Stimulated activated CD8-positive, alpha-beta memory T cell treated with anti-CD3 and anti-CD28 coated beads, Interleukin-15, amount 100 ng/mL, for 48 hours (primary cell): ENCODE measurements at regions not wholly inside any gene's neighbourhood (a gene's known extent, or its start where the extent isn't known, plus 50 kb on each side); places are given as distances from the start of the nearest gene placed in this dataset.

Source experiments
- DNase-seq, 2 donors: peaks; one replicate each; pipeline ENCODE4 v3.0.0-alpha.2; 2020; ENCODE audit warnings: low read depth in 2 of 2

DNA sequence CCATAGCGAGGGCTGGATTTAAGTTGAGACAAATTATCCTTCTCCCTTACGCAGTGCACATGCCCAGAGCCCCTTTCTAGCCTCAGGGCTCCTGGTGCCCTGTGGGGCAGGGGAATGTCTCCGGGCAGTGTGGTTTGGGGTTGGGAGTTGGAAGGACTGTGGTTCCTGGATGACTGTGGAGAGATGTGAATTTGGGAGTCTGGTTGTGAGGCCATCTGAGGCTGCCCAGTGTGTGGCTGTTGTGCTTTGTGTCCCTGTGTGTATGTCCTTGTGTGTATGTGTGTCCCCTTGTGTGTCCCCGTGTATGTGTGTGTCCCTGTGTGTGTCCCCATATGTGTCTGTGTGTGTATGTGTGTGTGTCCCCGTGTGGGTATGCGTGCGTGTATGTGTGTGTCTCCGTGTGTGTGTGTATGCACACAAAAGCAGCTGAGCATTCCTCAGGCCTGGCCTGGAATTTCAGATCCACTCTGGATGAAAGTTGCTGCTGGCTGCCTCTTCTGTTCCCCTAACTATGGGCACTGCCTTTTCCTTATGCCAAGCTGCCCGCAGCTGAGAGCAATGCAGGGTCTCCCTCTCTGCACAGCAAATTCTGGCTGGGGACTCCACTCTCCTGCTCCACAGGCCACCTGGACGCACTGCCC is 65.4 kb downstream of the UBIAD1 start:
- no peak for DNase-seq

DNA sequence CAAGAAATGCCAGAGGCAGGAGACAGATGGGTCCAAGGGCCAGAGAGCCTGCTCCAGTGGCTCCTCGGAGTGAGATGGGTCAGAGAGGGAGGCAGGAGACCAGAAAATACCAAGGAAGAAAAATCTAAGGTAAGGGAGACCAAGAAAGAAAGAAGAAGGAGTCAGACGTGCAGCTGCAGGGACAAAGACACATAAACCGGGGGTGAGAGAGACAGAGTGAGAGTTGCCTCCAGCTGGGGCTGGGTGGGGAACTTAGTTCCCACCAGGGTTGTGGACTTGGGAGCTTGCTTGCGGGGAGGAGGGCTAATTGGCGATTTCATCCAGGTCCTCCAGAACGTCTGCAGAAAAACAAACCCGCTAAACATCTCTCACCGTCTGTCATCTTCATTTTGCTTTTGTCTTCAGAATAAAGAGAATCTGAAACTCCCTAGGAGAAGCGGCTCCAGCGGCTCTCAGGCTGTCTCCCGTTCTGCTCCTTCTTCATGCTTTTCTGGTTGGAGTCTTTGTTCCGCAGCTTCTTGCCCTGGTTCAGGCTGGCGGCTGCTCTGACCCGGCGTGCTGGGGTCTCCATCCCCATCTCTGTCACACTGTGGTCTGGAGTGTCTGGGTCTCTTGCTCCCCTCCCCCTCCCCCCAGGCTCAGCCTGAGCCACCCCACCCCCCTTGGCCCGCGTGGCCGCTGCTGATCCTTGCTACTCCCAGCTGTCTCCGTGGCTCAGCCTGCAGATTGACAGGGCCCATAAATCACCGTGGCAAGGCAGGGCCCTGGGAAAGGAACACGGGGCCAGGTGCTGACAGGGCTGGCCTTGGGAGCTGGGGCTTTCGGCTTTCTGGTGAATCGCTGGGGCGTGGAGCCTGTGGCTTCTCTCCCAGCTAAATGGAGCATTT is 66.6 kb downstream of the UBIAD1 start:
- DNase-seq, result no peak

DNA sequence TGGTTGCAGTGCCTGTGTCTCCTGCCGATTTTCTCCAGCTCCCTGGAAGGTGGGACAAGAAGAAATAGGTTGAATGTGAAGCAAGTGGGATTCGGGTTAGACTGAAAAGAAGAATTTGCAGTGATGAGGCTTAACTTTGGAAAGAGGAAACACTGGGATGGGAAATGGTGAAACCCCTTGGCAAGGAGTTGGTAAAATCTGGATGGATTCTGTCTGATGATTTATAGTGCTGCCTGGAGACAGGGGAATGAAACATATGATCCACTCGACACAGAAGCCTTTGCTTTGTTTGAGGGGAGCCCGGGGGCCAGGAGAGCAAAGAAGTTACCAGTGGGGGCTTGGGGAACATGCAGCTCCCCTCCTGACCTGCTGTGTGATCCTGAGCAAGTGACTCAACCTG is 67.2 kb downstream of the UBIAD1 start:
- no peak for DNase-seq

DNA sequence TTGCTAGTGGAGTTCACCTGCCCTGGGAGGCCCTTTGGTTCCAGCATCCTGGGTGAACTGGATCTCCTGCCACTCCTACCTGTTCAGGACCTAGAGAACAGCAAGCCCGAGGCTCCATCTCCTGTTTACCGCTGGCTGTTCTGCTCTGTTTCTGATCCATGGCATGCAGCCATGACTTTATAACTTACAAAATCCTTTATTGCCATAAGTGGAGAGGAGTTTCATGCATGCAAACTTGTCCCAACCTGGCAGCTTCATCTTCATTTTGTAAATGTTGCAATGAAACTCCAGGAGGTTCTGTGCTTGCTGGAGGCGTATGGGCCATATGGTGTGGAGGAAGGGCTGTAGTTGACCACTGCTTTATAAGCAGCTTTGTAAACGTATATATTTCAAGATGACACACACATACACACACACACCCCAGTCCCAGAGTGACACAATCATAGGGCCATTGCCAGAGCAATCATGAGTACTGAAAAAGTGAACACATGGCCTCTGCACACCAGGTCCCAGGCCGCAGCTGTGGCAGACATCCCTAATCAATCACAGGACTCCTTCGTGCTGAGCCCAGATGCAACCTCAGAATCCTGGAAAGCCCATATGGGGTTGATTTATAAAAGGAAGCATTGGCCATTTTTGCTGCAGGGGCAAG is 69.0 kb downstream of the UBIAD1 start:
- no peak for DNase-seq

DNA sequence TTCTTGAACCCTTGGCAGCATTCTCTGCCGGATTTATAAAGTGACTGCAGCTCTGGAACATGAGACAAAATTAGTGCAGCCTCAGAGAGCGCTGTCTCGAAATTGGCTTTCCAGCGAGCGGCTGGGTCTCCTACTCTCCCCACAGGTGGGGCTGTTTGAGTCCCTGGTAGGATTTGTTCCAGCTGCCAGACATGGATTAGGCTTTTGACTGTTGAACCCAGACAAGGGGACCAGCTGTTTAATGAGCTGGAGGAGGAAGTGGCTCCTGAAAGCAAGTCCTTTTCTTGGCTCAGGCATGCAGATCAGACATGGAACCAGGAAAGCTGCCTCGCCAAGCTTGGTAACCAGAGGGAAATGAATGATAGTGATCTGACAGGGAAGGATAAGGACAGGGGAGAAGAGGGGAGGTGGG is 69.6 kb downstream of the UBIAD1 start:
- DNase-seq, result no peak

DNA sequence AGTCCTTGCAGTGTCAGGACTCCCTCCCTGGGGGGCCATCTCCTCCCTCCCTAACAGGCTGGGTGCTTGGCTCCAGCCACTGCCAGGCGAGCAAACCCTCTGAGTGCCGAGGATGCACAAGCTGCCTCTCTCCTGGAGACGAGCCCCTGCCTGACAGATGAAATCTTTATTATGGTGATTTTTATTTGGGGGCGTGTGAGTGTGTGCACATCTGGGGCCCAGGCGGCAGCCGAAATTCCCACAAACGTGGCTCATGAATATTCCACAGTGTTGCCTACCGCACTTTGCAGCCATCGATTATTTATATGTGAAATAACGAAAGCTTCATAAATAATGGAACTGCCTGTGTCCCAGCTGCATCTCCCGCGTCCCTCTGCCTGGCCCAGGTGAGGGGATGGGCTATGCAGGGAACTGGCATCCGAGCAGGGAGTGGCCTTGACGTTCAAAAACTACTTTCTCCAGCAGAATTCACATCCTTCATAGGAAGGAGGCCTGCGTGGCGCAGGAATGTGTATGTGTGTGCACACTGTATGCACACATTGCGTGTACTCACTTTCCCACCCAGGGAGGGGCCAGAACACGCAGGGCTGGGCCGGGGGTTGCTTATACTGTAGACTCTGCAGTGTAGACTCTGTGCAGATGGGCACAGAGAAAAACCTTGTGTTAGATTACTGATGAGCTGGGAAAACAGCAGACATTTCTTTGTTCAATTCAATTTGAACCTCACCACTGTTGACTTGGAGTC is 73.1 kb downstream of the UBIAD1 start:
- no peak for DNase-seq

DNA sequence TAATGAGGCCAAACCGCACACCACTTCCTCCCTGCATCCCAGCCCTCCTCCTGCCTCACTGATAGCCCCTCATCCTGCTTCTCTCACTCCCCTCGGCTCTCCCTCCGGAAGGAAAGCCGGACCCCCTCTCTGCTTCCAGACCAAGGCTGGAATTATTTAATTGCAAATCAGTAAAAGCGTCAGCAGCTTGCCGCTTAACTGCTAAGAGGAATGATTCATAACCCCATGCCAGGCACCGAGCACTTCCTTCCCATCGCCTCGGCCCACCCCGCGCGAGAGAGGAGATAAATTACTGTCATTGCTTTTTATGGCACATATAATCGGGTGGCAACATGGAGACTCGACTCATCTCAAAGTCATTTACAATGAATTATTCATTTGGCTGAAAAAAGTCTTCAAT is 77.3 kb downstream of the UBIAD1 start:
- no peak for DNase-seq

DNA sequence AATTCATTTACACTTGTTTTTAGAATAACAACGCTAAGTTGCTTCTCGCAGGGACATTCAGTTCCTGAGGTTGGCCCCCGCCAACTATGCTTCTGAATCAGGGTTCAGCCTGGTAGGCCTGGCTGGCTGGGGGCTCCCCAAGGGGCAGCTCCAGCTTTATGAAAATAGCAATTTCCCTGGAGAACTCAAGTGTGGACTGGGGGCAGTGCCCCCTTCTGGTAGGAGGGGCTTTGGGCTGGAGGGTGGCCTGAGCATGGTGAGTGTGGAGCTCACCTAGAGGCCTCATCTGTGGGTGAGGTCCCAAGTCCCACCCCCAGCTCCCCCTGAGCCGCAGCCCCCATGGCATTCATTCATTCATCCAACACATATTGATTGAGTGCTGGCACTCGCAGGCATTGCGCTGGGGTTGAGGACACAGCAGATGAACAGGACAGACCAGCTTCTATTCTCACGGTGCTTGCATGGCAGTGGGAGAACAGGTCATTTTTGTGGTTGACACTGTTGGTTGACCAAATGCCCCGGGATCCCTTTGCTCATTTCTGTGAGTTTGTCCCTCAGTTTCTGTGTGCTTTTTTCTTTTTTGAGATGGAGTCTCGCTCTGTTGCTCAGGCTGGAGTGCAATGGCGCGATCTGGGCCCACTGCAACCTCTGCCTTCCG is 79.2 kb downstream of the UBIAD1 start:
- no peak for DNase-seq

DNA sequence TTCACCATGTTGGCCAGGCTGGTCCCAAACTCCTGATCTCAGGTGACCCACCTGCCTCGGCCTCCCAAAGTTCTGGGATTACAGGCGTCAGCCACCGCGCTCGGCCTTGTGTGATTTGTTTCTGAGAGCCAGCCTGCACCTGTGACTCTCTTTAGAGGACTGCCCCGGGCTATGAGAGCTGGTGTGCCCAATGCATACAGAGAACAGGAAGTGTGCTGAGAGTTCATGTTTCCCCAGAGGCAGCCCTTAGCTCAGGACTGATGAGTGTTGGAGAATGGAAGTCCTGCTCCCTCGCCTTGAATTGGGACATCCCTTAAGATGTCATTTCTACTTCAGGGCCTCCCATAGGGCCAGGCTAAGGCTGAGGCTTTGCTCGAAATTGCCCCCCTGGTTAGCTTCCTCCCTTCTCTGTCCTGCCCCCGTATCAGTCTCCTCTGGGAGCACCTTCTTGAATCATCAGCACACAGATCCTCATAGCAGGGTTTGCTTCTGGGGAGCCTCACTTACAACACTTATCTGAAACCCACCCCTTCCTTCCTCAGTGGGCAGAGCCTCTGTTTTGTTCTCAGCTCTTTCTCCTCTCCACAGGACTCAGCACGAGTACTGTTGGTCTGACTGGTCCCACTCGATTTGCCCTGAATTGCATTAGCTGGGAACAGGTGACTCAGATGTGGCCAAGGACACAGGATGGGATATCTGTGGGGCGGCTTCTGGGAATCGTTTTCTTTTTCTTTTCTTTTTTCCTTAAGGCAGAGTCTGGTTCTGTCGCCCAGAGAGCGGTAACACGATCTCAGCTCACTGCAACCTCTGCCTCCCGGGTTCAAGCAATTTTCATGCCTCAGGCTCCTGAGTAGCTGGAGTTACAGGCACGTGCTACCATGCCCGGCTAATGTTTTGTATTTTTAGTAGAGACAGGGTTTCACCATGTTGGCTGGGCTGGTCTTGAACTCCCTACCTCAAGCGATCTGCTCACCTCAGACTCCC is 80.1 kb downstream of the UBIAD1 start:
- DNase-seq, result no peak

DNA sequence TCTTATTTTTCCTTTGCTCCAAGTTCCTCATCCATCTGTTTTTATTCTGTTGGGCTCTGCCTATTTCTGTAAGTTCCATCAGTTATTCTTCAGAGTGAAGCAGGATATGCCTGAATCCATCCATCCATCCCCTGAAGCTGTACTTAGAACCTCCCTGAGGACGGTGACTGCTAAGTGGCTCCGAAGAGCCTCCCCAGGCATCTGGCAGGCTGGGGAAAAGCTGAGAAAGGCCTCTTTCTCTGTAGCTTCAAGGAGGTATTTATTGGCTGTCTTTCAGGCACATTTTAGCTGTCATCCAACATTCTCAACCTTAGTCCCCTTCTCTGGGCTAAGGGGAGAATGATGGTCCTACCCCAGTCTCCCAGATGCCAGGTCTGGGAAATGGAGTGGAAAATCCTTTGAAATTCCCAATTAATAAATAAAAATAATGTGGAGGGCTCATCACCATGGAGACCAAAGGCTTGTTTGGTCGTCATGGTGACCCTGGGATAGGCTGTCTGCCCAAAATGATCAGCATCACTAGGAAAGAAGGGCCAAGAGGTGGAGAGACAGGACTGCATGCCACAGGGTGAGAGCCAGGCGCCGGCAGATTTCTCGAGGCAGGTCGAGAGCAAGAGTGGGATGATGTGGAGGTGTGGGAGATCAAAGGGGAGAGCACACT is 82.0 kb downstream of the UBIAD1 start:
- DNase-seq, result no peak

DNA sequence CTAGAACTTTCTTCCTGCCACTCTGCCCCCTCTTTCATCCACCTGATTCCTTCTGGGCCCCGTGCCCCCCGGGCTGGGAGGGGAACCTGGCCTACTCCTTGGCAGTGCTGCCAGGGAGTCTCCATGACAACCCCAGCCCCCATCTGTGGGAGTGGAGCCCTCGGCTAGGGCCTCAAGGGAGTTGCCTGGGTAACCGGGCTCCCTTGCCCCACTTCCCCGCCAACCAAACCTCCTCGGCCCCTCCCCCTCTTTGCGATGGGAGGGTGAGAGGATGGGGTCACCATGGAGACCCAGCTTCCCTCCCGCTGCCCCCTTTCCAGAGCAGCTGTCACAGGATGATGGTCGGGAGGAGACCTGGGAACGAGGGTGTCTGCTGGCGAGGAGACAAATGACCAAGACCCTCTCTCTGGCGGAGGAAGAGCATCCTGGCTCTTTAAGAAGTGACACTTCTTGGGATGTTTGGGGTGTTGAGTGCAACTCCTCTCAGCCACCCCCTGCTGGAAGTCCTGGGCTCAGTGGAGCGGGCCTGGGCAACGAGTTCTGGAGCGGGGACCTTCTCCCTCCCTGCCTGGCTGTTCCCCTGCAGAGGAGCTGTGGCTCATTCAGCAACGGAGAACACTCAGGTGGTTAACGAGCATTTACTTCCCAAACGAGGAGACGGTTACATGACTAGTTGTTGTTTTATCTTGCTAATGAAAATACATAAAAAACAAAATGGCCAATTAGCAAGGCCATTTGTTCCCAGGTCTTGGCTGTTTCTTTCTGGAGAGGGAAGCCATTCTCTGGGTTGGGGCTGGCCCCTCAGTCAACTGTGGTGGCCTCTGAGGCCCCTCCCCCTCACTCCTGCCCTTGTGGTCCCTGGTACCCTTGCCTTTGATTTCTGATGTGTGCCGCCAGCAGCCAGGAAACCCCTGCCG is 82.8 kb downstream of the UBIAD1 start:
- no peak for DNase-seq

DNA sequence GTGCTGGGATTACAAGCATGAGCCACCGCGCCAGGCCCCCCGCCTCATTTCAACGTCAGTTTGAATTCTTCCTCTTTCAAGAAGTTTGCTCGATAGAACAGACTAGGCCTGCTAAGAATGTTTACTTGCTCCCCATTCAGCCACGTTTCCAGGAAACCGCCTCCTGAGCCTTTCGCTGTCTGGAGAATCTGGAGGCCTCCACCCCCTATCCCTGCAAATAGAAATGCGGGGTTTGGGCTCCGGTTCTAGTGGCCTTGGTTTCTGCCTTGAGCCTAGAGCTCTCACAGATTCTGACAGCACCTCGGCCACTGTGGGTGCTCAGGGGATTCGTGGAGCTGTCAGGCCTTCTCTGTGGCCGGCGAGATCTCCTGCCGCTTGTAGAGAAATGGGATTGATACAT is 84.3 kb downstream of the UBIAD1 start:
- DNase-seq, result no peak

DNA sequence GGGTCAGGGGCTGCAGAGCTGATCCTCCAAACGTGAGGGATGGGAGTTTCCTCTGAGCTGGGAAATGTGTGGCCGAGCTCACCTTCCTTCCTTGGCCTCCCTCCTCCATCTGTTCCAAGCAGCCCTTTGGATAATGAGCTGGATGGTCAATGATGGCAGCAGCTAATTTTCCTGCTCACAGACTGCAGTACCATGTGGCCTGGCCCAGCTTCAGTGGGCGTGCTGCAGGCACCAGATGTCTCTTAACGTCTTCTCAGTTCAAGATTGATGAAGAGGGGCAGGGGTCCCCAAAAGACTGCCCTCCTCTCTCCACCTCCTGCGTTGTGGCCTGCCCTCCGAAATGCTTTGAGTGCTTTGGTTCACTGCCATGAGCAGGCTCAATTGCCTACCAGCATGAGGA is 86.0 kb downstream of the UBIAD1 start:
- no peak for DNase-seq

DNA sequence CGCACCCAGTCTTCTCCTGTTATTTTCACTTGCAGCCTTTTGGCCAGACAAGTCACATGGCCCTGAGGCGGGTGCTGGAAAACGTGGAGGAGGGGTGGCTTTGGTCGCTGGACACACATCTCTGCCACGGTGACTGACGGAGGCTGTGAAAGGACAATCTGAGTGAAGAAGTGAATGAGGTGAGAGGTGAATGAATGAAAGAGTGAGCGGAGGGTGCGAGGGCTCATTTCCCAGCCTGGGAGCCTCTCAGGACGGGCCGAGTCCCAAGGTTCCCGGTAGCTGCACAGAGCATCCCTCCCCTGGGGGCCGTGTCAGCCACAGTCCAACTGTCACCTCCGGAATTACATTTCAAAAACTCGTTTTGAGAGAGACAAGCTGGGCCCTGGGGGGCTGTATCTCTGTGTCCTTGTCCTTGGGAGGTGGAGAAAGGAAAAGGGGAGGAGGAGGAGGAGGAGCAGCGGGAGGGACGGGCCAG is 89.6 kb downstream of the UBIAD1 start:
- DNase-seq, result no peak

DNA sequence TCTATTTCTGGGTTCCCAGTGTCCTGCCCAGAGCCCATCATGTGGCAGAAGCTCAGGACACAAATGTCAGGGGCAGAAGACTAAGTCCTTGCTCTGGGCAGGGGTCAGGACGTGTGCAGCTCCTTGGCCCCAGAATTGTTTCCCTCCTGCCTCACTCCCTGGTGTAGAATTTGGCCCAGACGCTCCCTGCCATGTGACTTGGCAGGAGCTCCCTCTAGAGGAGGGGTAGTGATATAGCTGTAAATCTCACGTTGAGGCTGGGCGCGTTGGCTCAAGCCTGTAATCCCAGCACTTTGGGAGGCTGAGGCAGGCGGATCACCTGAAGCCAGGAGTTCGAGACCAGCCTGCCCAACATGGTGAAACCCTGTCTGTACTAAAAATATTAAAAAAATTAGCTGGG is 91.2 kb downstream of the UBIAD1 start:
- no peak for DNase-seq

DNA sequence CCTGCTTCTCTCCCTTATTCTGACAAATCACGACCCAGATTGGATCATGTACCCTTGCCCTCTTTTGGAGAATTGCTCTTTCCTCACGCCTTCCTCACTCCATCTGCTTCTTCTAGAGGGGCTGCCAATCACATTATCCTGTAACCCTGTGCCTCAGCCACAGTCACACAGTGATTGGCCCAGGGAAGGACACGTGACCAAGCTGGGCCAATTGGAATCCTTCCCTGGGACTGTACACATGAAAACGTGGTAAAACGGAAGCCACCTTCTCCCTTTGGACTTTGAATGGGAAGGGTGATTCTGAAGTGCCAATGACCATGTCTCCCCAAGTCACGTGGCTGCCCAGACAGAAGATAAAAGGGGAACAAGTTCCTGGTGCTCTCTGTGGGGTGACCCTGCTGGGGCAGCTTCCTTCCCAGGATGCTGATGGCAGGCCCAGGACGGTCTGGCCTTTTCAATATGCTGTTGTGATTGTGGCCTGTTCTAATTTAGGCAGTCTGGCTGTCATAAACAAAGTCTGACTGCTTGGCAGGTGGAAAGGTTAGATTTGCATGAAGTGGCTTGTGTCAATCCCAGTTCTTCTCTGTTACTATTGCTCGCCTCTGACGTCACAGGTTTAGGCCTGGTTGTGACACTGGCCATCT is 92.9 kb downstream of the UBIAD1 start:
- no peak for DNase-seq

DNA sequence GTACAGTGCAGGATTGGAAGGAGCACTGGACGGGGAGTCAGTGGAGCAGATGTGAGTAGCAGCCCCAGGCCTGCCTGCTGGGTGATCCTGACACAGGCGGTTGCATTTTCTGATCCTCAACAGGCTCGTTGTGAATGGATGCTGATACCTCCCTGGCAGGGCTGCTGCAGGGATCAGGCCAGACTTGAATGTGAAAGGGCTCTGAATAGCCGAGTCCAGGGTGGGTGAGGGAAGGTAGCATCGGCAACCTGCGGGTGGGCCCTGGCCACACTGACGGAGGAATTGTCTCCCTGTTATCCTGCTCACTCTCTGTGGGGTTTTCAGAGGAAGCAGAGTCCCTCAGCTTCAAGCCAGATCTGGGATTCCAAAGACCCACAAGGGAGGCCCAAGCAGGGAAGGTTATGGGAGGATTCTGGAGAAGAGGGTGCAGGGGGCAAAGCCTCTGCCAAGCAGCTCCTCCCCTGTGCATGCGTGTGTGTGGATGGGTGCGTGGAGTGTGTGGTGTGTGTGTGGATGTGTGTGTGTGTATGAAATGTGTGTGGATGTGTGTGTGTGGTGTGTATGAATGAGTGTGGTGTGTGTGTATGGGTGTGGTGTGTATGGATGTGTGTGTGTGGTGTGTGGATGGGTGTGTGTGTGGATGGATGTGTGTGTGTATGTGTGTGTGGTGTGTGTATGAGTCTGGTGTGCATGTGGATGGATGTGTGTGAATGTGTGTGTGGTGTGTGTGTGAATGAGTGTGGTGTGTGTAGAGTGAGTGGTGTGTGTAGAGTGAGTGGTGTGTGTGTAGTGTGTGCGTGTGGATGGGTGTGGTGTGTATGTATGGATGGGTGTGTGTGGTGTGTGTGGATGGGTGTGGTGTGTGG is 100.3 kb downstream of the UBIAD1 start:
- DNase-seq, result no peak
